Caki2 (cell line): ENCODE measurements at regions not wholly inside any gene's neighbourhood (a gene's known extent, or its start where the extent isn't known, plus 50 kb on each side); places are given as distances from the start of the nearest gene placed in this dataset.

Experiments used
- DNase-seq: peaks from one replicate; pipeline ENCODE4 v3.0.0-alpha.2; 2015; ENCODE audit warnings: low read depth
- in situ Hi-C: cut with HindIII; loops from 2 replicates; pipeline ENCODE4 v1.10.0; 2016; ENCODE audit warnings: low sequenced_read_pairs, low pct_unique_long_range_greater_than_20kb, mixed read lengths

DNA sequence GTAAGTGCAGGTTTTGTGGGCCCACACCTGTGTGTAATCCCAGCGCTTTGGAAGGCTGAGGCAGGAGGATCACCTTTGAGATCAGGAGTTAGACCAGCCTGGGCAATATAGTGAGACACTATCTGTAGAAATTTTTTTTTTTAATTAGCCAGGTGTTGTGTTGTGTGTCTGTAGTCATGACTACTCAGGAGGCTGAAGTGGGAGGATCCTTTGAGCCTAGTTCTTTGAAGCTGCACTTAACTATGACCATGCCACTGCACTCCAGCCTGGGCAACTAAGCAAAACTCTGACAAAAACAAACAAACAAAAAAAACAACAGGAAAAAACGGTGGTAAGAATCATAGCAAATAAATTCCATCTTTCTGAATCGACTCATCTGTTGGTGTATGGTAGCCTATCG, 268.6 kb upstream of the PDGFD start:
- in situ Hi-C loops: no loop called here
- no peak for DNase-seq

DNA sequence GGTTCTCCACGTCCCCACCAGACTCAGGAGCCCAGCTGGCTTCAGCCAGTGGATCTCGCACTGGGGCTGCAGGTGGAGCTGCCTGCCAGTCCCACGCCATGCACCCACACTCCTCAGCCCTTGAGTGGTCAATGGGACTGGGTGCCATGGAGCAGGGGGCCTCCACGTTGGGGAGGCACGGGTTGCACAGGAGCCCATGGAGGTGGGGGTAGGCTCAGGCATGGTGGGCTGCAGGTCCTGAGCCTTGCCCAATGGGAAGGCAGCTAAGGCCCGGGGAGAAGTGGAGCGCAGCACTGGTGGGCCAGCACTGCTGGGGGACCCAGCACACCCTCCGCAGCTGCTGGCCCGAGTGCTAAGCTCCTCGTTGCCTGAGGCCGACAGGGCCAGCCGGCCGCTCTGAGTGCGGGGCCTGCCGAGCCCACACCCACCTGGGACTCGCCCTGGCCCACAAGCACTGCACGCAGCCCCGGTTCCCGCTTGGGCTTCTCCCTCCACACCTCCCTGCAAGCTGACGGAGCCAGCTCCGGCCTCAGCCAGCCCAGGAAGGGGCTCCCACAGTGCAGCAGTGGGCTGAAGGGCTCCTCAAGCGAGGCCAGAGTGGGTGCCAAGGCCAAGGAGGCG, 258.5 kb upstream of the PDGFD start:
- in situ Hi-C loops: no loop called here

DNA sequence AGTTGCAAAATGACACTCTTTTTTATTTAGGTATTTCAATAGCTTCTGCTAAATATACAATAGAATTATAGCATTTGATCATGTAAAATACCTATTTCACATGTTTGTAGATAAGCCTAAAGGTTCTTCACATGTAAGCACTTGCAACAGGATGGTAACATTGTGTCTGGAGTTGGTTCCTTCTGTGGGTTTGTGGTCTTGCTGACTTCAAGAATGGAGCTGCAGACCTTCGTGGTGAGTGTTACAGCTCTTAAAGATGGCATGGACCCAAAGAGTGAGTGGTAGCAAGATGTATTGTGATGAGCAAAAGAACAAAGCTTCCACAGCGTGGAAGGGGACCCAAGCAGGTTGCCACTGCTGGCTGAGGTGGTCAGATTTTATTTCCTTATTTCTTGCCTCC, 246.4 kb upstream of the PDGFD start:
- in situ Hi-C loops: no loop called here
- no peak for DNase-seq

More for the DNA sequence above, 258.5 kb upstream of the PDGFD start:
- no peak for DNase-seq

DNA sequence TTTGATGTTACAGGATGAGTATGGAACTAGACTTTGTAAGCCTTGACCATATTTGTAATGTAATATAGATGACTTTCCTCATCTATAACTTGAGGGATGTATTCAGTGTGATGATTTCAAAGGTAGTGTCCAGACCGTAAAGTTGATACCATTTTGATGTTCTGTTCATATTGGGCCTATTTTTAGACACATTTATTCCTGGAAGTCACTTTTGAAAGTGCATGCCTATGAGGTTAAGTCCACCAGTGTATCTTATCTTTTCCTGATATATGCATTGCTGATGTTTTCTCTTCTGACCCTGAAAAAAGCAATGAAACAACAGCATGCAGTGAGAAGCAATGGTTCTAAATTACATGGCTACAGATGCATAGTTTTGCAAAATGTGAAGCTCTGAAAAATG, 244.7 kb upstream of the PDGFD start:
- no peak for DNase-seq
- in situ Hi-C loops: no loop called here

DNA sequence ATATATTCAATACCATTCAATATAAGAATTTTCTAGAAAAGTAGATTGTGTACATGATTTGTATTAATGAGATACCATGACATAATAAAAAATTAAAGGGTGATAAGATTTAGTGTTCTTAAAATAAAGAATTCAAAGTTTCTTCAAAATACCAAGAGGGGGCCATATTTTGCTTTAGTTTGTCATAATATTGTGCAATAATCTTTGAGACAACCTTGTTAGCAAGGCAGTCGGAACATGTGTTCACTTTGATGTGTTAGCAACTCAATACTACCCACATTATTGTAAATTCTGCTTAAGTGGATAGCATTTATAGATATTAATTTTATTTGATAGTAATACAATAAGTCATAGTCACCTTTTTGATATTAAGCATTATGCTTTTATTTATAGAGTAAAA, 241.3 kb upstream of the PDGFD start:
- in situ Hi-C loops: no loop called here
- DNase-seq: no peak

DNA sequence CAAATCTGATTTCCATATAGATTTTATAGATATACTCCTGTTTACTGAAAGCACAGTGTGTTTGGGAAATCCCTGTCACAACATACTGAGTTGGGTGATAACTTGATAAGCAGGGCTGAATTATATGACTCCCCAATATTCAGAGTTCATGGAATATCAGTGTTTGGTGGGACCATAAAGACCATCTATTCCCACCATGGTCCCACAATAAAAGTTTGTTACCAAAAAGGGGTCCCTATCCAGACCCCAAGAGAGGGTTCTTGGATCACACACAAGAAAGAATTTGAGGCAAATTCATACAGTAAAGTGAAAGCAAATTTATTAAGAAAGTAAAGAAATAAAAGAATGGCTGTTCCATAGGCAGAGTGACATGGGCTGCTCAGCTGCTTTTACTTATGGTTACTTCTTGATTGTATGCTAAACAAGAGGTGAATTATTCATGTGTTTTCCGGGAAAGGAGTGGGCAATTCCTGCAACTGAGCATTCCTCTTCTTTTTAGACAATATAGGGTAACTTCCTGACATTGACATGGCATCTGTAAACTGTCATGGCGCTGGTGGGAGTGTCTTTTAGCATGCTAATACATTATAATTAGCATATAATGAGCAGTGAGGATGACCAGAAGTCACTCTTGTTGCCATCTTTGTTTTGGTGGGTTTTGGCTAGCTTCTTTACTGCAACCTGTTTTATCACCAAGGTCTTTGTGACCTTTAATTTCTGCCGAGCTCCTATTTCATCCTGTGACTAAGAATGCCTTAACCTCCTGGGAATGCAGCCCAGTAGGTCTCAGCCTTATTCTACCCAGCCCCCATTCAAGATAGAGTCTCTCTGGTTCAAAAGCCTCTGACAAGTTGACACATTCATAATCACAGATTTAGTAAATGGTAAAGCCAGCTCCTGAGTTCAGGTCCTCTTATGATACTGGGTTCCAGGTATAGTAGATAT, 240.6 kb upstream of the PDGFD start:
- no peak for DNase-seq
- in situ Hi-C loops: no loop called here

DNA sequence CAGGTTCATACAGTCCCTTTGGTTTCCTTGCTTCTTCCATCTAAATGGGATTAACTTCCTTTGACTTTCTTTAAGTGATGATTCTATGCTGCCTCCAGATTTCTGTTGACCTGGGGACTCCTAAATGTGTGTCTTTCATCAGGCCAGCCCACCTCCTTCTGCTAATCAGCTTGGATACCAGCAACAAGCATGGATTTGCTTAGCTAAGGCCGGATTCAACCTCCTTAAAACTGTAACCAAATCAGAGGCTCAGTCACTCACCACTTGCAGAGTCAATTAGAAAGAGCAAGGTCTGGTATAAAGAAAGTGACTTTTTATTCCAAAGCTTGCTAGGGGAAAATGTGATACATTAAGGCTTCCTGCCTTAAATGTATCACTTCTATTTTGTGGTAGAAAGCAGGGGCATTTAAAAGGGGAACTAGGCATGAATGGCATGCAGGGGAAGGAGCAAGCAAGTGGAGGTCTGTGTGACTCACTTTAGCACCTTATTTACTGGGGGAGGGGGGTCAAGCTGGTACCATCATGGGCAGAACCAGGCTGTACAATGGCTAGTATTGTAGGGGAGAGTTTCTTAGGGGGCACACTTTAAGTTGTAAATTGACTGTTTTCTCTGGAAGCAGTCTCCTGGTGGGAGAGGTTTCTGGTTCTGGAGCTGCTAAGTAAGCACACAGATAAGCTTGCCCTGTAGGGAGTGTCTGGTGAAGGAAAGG, 239.0 kb upstream of the PDGFD start:
- no peak for DNase-seq
- in situ Hi-C loops: no loop called here

DNA sequence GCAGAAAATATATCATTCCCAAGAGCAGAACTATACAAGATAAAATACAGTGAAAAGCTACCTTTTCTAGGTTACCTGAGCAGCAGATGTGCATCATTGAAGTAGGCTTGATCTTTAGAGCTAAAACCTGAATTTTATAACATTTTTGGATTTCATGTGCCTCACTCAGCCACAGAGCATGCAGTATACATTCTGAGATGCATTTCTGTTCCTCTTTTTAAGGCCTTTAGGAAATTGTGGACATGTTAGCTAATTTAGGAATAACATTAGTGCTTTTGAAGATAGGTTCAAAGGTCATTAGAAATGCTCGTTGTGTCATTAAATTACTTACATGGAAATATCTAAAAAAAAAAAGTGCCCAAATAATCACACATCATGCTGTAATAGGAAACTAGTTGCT, 230.6 kb upstream of the PDGFD start:
- in situ Hi-C loops: no loop called here
- no peak for DNase-seq

DNA sequence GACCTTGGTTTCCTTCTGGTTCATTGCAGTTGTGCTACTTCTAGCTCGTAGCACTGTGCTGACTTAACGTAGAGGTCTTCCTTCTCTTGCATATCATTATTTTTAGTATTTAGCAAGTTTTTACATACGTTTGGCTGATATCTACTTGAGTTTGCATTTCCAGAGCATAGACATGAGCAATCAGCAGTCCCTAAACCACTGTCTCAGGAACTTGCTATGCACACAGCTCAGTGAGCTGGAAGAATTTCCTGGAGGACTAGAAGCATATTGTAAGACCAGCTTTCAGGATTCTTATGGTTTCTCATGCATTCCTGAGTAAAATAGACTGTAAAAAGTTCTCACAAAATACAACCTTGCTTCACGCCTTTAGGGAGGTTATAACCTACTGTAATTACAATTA, 226.7 kb upstream of the PDGFD start:
- DNase-seq: peak; percentile 63

DNA sequence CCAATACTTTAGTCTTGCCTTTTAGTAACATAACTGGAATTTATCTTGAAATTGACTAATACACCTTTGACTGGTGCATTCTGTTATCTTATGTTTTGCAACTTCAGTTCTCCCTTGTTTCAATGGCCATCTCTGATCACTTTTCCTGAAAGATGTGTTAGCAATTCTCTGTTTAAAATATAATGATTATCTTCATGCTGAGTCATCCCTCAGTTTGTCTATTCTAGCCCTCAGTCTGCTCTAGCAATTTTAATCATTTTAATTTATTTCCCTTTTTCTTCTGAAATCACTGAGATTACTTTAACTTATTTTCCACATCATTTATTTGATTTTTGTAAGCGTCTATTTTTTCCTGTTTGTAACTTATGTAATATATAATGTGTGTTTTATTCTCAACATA, 221.9 kb upstream of the PDGFD start:
- DNase-seq: no peak
- in situ Hi-C loops: no loop called here

More for the DNA sequence above, 226.7 kb upstream of the PDGFD start:
- in situ Hi-C loops: no loop called here

DNA sequence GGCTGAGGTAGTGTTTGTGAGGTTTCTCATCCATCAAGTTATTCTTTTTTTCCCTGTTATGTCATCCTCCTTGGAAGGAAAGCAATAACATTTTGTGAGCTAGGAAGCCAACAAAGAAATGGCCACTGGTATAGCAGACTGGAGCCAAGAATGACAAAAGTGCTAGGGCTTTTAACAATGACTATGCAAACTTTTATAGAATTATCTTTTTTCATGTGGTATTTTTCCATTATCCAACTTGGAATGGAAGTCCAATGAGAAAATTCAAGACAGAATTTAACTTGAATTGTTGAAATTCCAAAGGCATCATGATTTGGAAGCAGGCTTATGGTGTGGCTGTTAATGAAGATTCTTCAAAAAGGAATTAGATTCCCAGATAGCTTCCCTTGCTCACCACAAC, 216.4 kb upstream of the PDGFD start:
- in situ Hi-C loops: no loop called here
- DNase-seq: peak; percentile 34

DNA sequence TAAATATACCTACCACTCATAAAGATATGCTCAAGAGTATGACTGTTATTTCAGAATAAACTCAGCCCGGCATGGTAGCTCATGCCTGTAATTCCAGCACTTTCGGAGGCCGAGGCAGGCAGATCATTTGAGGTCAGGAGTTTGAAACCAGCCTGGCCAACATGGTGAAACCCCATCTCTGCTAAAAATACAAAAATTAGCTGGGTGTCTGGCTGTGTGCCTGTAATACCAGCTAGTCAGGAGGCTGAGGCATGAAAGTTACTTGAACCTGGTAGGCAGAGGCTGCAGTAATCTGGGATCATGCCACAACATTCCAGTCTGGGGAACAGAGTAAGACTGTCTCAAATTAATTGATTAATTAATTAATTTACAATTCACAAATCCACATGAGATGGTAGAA, 208.2 kb upstream of the PDGFD start:
- in situ Hi-C loops: no loop called here
- DNase-seq: no peak

DNA sequence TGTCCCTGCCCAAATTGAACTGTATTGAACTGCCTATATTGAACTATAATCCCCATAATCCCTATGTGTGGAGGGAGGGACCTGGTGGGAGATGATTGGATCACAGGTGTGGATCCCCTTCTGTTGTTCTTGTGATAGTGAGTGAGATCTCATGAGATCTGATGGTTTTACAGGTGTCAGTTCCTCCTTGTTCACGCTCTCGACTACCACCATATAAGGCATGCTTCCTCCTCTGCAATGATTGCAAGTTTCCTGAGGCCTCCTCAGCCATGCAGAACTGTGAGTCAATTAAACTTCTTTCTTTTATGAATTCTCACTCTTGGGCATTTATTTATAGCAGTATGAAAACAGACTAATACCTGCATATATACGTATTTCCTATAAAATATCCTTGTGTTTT, 206.5 kb upstream of the PDGFD start:
- DNase-seq: no peak
- in situ Hi-C loops: no loop called here

DNA sequence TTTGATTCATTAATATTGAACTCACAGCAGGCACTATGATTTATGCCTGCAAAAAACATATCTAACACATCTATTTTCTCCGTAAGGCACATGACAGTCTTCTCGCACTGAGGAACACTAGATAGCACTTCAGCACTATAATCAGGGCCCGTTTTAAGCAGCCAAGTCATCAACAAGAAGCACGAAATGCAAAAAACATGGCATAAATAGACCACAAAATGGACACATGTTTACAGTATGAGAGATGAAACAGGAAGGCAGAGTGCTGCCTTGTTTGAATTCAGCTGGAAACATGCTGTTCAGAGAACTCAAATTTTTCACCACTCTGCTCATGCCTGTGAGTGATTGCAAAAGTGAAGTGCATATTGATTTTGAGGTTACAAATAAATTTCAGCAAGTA, 205.8 kb upstream of the PDGFD start:
- DNase-seq: no peak
- in situ Hi-C loops: no loop called here

DNA sequence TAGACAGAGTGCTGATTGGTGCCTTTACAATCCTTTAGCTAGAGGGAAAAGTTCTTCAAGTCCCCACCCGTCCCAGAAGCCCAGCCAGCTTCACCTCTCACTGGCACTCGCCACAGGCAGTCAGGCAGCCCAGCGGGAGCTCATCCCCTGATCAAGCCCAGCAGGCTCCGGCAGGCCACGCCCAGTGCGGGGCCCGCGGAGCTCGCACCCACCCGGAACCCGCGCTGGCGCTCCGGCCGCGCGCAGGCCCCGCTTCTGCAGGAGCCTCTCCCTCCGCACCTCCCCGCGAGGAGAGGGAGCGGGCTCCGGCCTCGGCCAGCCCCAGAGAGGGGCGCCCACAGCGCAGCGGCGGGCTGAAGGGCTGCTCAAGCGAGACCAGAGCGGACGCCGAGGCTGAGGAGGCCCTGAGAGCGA, 202.4 kb upstream of the PDGFD start:
- DNase-seq: no peak
- in situ Hi-C loops: no loop called here

DNA sequence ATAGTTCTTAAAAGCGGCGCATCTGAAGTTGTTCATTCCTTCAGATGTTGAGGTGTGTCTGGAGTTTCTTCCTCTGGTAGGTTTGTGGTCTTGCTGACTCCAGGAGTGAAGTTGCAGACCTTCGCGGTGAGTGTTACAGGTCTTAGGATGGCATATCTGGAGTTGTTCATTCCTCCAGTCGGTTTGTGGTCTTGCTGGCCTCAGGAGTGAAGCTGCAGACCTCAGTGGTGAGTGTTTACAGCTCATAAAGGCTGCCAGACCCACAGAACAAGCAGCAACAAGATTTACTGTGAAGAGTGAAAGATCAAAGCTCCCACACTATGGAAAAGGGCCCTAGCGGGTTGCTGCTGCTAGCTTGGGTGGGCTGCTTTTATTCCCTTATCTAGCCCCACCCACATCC, 201.7 kb upstream of the PDGFD start:
- no peak for DNase-seq
- in situ Hi-C loops: no loop called here

DNA sequence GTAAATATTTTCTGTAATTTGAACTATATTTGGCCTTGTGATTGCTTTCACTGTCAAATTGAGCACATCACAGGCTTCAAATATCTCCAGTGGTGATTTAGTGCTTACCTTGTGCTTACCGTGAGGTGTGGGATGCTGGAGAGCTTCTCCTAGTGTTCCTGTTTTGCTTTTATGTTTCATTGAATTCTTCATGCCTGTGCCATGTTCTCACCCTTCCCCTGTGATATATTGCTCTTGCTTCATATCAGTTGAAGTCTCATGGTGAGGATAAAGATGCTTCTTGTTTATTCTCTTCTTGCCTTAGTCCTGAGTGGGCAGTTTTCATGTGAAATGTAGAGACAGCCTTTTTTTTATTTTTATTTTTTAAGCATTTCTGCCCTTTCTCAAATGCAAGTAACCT, 198.0 kb upstream of the PDGFD start:
- DNase-seq: no peak
- in situ Hi-C loops: no loop called here

DNA sequence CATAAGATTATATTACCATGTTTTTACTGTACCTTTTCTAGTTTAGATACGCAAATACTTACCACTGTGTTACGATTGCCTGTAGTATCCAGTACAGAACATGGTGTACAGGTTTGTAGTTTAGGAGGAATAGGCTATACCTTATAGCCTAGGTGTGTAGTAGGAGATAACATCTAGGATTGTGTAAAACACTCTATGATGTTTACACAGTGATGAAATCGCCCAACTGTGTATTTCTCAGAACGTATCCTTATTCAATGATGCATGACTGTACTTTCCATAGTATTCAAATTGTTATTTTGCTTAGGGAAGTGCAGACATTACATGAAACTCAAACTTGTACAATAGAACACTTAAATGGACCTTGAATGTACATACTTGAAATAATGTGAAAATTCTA, 188.1 kb upstream of the PDGFD start:
- in situ Hi-C loops: no loop called here
- DNase-seq: peak; percentile 7

DNA sequence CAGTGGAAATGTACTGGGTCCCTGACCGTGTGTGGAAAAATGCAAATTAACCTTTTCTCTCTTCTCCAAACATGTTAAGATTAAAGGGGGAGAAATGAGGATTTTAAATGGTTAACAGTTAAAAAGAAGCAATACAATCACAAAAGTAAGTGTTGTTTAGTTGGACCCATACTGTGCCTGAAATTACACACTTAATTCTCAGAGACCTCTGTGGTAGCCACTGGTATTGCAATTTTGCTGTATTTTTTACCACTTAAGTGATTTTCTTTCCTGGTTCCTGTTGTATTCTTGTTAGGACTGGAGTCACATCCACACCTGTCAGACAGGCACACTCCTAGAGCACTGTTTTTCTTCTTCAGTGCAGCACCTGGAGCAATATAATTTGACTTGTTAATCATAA, 179.6 kb upstream of the PDGFD start:
- no peak for DNase-seq
- in situ Hi-C loops: no loop called here
